ENCODE measurements at regions not wholly inside any gene's neighbourhood (a gene's known extent, or its start where the extent isn't known, plus 50 kb on each side); places are given as distances from the start of the nearest gene placed in this dataset.

DNA sequence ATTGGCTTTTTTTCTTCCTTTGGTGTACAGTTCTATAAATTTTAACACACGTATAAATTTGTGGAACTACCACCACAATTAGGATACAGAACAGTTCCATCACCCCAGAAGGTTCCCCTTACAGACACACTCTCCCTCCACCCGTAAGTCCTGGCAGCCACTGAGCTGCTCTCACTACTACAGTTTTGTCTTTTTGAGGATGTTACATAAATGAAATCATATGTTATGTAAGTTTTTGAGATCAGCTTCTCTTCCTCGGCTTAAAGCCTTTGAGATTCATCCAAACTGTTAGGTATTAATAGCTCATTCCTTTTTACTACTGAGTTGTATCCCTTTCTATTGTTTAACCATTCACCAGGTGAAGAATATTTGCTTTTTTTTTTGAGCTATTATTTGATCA is 74.3 kb upstream of the SLC24A4 start:
- H3K9me1 ChIP-seq (ENCODE audit: control insufficient read depth, insufficient read depth, low read length): no peaks in the 10 kb centered on the region
- no peaks in the 10 kb centered on the region for H3K9me3 ChIP-seq (replicated peaks; ENCODE audit: control insufficient read depth, insufficient read depth, low read depth, low read length)
- in situ Hi-C loops (cut with MboI) (no loop called here), intact Hi-C loops (cut with micrococcal nuclease) (no loop called here)
- ATAC-seq (no peak), DNase-seq (ENCODE audit: extremely low read depth in 1 of 4, low spot score in 3 of 4) (no peak), FAIRE-seq (no peak)
- no TSS peak for BruUV-seq (replicated peaks)
- peaks cover 2 to 7% of the 10 kb centered on the region in 2 experiments; a peak in 4 of 5 replicates for H3K27me3 ChIP-seq (ENCODE audit: control insufficient read depth in 2 of 2, insufficient read depth in 2 of 2, low read length in 2 of 2)
- H3K4me1 ChIP-seq (replicated peaks in 1 of 2; ENCODE audit: control insufficient read depth in 2 of 2, insufficient read depth in 2 of 2, low read length in 2 of 2): no peaks in the 10 kb centered on the region
- H3K79me2 ChIP-seq (ENCODE audit: control insufficient read depth, insufficient read depth, low read length): no peaks in the 10 kb centered on the region
- no peak overlapping the region for H3K4me2 ChIP-seq (ENCODE audit: insufficient read depth, low read length)
- POLR2A ChIA-PET: no interaction called here
- H3K4me3 ChIP-seq: no peak overlapping the region
- no peak overlapping the region for H2AFZ ChIP-seq (ENCODE audit: low read depth, low read length)
- H3K36me3 ChIP-seq (ENCODE audit: control insufficient read depth, insufficient read depth, low read length): no peaks in the 10 kb centered on the region
- CTCF ChIA-PET (ENCODE audit: low intra/inter-chr PET ratio): no interaction called here
- H3K27ac ChIP-seq (ENCODE audit: extremely low read depth, low read depth, low read length): no peak overlapping the region
- H4K20me1 ChIP-seq (replicated peaks; ENCODE audit: control insufficient read depth, insufficient read depth, low read length): no peaks in the 10 kb centered on the region
- 4% methylated on average over 3 of the region's 3 CpGs for WGBS (ENCODE audit: insufficient coverage, low coverage, missing lambda C conversion rate)
- no peak overlapping the region for H3K9ac ChIP-seq (ENCODE audit: insufficient read depth in 1 of 2, low read depth in 2 of 2, low read length in 2 of 2)
- no peak for TF ChIP-seq E2F6 (IDR thresholded peaks at IDR 0.05; ENCODE audit: borderline replicate concordance in 1 of 2, extremely low read depth in 1 of 2, insufficient read depth in 1 of 2, insufficient read length in 1 of 2, low read depth in 1 of 2, low read length in 1 of 2, poor library complexity in 1 of 2, severe bottlenecking in 1 of 2)
- TF ChIP-seq ZNF707 (CRISPR knock-in tag; conservative IDR thresholded peaks at IDR 0.05): no peak
- TF ChIP-seq EHMT2 (IDR thresholded peaks at IDR 0.05): no peak
- TF ChIP-seq TFAP4 (CRISPR knock-in tag; IDR thresholded peaks at IDR 0.05; ENCODE audit: borderline replicate concordance): no peak
- no peak for TF ChIP-seq ZFX (CRISPR knock-in tag; IDR thresholded peaks at IDR 0.05)
- TF ChIP-seq CBX8 (IDR thresholded peaks at IDR 0.05; ENCODE audit: borderline replicate concordance, extremely low read depth, low read depth, low read length, poor library complexity, severe bottlenecking): no peak
- no peak for TF ChIP-seq MYNN (IDR thresholded peaks at IDR 0.05)
- no peak for TF ChIP-seq MYNN (CRISPR knock-in tag; IDR thresholded peaks at IDR 0.05)
- TF ChIP-seq SETDB1 (IDR thresholded peaks at IDR 0.05; ENCODE audit: low read length): no peak
- TF ChIP-seq AFF1 (IDR thresholded peaks at IDR 0.05; ENCODE audit: low read depth in 1 of 2, partially characterized antibody in 2 of 2): no peak
- no peak for TF ChIP-seq ELK3 (CRISPR knock-in tag; IDR thresholded peaks at IDR 0.05)

Data from K562 (cell line).